NCI-H2081 treated with DMSO at 0.1 percent for 48 hours (cell line): ENCODE measurements at regions not wholly inside any gene's neighbourhood (a gene's known extent, or its start where the extent isn't known, plus 50 kb on each side); places are given as distances from the start of the nearest gene placed in this dataset.
"Not testable (repeated sequence)": the region's sequence is repeated elsewhere in the genome, so short reads cannot be mapped to it uniquely, and the experiment has no call there.

Experiments used
- DNase-seq: peaks from one replicate; lab custom pipeline; 2025; lab: John Stamatoyannopoulos, UW

DNA sequence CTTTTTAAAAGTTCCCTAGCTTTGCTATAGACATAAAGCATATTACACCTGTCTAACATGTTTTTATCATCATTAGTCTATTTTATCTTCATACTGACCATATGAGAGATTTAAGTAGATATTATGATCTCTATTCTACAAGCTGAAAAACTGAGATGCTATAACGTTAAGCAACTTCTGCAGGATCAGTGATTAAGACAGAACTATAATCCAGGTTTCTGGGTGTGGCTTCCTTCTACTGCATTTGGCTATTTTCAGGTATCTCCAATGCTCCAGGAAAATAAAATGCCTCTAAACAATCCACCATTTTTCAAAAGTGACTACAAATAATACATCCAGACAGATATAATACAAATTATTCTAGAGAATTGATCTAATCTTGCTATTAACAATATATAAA is 53.4 kb downstream of the RGS2 start:
- no peak for DNase-seq

DNA sequence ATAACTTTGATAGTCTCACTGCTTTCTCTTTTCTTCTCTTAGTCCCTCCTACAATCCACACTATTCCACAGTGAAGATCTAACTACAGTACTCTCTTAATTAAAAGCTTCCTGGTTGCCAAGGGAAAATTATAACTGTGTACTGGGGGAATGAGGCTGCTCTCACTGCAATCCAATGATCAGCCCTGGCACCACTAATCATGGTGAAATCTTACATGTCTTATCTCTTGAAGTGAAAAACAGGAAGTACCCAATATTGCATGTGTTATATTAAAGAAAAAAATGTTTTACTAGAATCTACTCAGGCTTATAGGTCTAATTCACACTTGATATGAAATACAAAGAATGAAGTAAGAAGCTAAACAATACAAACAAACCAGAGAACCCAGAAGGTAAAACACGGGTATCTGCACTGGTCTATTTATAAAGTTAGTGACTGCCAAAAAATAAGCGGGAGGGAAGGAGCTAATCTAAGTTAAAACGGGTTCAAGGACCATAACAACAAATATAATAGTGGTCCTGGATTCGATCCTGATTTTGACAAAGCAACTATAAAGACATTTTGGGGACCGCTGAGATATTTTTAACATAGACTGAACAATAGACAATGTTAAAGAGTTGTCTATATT is 57.5 kb downstream of the RGS2 start:
- DNase-seq, result no peak

DNA sequence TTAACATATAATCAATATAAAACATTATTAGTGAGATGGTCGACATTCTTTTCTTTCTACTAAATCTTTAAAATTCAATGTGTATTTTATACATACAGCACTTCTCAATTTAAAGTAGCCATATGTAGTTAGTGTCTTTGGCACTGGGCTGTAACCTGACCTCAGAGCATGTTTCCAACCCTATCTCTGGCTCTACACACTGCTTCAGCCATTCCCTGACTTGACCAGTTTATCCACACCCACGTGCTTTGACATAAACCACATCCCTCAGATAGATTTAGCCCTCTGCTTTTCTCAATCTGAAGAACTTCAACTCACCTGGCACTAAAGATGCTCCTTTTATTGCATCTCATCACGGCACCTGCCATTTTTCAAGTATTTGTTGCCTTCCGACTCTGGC is 58.3 kb downstream of the RGS2 start:
- no peak for DNase-seq

DNA sequence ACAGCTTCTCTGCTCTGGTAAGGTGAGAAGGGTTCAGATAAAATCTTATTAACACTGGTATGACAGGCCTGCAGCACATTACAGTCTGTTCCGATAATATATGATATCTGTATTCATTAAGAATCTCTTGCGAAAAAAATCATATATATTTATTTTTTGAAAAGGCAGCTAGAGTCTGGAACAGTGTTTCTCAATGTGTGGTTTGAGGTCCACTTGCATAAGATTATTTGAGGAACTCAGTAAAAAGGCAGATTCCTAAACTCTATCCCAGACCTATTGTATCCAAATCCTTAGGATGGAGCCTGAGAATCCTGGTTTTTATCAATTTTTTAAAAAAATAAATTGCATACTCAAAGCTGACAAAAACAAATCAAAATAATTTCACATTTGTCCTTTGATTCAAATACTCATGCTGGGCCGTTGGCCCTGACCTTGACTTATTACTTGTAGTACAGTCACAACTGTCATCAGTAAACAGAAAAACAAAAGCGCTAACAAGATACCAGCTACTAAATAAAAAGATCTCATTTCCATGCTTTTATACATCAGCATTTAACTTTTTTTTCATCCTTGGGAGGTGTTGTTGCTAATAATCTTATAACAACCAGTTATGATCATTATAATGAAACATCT is 60.6 kb downstream of the RGS2 start:
- no peak for DNase-seq

DNA sequence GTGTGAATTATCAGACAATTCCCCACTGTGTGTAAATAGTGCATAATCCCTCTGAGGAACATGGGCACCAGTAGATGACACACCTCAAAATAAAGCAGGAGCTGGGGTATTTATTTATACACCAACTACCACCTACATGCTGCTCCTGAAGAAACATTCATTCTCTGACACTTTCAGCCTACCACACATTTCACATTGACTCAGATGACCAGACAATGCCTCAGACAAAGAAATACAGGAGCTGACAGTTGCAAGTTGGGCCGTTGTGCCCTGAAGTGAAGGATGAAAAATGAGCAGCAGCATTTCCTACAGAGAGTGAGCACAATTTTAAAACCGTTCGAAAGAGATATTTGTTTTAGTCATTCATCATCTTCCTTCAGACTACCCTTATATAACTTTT is 63.2 kb downstream of the RGS2 start:
- DNase-seq, result no peak

DNA sequence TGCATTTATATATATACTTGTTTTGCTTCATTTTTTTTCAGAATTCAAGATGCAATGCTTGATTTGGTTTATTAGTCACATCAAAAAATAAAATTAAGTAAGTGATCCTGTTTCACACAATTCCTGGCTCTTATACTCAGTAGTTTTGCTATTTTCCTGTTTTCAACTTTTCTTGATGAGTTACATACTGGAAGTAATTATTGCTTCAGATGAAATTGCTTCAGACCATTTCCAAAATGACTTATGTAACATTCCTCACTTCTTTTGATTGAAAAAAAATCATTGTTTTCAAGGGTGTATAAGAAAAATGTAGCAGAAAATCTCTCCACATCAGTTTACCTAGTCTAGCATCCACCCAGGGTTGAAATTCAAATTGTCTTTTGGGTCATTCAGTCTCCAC is 65.0 kb downstream of the RGS2 start:
- DNase-seq, result no peak

DNA sequence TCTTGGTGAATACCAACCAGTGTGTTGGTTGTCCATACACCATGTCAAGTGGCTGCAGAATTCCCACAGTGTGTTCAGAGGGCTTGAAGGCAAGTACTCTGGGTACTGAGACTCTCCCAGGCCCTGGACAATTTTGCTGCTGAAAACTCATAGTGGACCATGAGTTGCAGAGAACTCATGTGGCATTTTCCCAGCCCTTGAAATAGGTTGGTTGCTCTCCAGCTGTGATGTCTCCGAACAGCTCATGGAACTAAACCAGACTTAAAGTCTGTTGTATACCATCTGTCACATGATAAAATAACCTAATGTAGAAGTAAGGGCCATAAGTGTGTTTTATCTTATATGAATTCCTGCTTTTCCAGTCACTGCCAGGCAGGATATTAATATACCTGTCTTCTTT is 67.8 kb downstream of the RGS2 start:
- DNase-seq, result no peak

DNA sequence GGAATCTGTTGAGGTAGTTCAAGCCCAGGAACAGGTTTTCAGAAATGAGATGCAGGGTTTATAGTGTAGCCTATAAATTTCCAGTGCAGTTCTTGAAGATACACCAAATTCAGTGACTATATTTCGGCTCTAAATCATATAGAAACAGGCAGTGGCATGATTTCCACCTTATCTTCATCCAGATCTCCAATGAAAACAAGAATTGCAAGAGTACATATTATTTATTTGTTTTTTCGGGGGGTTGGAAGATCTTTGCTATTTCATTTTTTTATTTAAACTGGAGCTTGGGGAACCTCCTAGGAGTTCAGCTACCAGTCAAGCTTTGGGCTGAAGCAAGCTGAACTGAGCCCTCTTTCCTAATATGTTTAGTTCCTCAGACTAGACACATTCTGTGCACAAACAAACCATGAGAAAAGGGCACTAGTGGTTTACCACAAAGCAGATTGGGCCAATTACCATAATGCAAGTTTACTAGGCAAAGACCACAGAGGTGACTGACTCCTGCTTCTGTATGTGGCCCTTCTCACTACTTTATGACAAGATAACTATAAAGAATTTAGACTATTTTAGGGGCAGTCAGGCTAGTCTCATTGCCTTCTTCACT is 68.5 kb downstream of the RGS2 start:
- DNase-seq, result no peak

DNA sequence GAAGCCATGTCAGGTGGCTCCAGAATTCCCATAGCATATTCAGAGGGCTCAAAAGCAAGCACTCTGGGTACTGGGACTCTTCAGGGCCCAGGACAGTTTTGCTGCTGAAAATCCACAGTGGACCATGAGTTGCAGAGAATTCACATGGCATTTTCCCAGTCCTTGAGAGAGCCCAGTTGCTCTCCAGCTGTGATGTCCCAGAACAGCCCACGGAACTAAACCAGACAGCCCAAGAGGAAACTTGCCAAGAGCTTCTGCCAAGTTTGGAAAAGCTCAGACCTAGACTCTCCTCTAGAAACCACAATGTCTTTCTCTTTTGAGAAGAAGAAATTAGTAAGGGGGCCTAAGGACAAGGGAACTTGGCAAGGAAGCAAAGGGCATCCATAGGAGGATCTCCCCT is 69.4 kb downstream of the RGS2 start:
- DNase-seq, result no peak

DNA sequence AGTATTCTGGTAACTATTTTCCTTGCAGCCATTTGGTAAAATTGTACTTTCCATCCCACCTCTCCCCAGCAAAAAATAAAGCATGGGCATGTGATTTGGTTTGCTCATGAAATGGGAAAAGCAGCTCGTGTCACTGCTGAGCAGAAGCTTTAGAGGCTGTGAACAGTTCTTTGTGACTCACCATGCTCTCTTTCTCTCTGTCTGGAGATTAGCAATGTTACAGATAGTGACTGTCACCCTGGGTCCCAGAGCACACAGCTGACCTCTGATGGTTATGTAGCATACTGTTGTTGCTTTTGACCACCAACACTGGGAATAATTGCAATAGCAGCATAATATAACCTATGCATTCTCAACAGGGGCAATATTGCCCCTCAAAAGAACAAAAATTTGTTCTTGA is 70.6 kb downstream of the RGS2 start:
- no peak for DNase-seq

DNA sequence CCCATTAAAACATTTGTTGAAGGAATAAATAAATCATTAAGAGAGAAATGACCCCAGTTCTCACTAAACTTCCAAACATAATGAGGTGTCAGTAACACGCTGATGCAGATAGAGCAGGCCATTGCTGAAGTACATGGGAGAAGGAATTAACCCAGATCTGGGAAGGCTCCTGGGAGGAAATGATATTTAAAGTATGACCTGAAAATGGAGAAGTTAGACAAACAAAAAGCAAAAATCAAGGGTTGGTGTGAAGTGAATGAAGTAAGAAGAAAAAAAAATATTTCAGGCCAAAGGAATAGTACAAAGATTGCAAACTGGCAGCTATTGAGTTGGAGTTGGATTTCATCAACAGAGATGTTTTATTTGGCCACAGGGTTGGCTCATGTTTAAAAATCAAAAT is 71.4 kb downstream of the RGS2 start:
- no peak for DNase-seq

DNA sequence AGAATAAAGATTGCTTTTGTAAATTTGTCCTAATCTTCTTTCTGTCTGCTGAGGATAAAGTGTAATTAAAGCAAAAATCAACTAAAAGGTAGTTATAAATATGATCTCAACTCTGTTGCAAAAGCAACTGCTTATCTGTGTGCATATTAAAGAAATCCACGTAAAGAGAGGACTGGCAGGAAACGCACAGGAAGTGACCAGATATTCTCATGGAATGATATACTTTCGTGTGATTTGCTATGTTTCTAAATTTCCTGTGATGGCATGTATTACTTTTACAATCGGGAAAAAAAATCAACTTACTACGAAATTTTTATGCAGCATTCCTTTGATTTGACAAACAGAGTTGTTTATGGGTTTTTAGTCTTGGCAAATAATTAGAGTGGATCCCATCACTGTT is 75.4 kb downstream of the RGS2 start:
- no peak for DNase-seq

DNA sequence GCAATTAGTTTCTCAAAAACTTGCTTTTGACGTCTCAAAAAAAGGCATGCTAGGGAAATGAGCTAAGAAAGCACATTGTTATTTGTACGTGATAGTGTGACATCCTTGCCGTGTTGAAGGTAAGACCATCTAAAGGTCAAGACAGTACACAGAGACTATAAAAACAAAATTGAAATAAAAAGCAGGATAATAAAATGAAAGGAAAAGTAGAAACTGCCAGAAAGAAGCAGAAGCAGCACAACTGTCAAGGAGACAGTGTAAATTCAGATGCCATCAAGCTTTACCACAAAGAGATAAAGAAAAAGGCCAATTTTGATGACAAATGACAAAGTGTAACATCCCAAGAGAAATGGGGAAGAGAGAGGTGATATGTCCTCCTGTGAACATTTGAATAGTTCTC is 76.5 kb downstream of the RGS2 start:
- not testable (repeated sequence) for DNase-seq

DNA sequence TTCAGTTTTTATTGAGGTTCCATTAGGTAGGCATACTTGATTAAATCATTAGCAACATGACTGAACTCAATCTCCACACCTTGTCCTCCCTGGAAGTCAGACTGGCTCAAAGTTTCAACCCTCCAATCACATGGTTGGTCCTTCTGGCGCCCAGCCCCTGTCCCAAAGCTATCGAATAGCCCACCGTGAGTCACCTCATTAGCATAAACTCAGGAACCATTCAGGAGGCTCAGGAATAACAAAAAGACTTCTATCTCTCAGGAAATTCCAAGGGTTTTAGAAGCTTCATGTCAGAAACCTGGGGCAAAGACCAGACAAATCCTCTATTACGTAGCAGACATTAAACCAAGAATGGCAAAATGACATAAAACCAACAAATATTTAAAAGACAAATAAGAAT is 78.6 kb downstream of the RGS2 start:
- no peak for DNase-seq

DNA sequence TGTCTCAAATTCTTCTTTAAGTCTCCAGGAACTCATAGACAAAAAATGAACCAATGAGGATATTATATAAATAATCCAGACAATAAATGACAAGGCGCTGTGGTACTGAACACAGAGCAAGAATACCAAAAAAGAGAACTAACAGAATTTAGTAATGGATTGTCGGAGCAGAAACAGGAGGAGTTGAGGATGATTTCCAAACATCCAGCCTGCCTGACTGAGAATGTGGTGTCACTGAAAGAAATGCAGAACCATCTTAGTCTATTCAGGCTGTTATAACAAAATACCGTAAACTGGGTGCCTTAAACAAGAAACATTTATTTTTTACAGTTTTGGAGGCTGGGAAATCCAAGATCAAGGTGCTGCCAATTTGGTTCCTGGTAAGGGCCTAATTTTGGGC is 79.7 kb downstream of the RGS2 start:
- no peak for DNase-seq

DNA sequence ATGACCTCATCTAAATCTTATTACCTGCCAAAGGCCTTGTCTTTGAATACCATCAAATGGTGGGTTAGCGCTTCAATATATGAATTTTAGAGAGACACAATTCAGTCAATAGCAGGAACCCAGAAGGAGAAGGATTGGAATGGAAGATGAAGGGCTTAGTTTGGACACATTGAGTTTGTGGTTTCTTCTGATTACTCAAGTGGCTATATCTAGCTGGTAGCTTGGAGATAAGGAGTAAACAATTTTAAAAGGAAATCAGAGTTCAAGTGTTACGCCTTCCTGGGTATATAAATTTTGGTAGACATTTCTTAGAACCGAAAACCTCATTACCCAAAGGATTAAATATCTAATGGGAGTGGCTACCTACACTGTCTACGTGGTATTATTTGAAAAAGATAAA is 80.2 kb downstream of the RGS2 start:
- no peak for DNase-seq

DNA sequence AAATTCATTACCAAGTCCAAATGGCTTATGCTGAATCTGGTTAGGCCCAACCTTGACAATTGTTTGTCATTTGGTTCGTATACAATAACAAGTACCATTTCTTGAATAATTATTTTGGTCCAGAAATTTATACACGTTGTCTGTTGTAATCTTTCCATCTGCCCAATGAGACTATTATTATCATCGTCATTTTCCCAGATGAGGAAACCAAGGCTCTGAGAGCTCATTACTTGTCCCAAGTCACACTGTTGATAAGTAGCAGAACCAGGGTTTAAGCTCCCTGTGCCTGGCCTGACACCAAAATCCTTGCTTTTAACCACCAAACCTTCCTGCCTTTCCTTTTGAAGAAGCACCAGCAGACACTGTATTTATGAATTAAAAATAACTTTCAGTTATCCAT is 81.3 kb downstream of the RGS2 start:
- no peak for DNase-seq

DNA sequence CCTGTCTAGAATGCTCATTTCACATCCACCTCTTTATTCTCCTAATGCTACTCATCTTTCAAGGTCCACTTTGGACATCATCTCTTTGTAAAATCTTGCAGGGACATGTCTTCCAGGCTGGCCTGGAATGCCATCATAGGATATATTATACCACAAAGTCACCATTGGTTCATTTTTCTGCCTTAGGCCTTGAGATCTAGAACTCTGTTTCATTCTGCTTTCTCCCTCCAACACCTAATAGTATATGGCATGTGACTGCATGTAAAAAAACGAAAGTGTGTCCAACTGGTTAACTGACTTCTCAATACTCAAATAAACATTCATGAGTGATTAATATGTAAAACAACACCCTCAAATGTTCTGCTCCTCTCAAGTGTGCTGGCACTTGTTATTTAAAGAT is 84.1 kb downstream of the RGS2 start:
- no peak for DNase-seq

DNA sequence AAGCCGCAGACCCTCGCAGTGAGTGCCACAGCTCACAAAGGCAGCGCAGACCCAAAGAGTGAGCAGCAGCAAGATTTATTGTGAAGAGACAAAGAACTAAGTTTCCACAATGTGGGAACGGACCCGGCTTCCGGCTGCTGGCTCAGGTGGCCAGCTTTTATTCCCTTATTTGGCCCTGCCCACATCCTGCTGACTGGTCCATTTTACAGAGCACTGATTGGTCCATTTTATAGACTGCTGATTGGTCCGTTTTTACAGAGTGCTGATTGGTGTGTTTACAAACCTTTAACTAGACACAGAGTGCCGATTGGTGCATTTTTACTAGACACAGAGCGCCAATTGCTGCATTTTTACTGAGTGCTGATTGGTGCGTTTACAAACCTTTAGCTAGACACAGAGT is 86.6 kb downstream of the RGS2 start:
- DNase-seq, result not testable (repeated sequence)

DNA sequence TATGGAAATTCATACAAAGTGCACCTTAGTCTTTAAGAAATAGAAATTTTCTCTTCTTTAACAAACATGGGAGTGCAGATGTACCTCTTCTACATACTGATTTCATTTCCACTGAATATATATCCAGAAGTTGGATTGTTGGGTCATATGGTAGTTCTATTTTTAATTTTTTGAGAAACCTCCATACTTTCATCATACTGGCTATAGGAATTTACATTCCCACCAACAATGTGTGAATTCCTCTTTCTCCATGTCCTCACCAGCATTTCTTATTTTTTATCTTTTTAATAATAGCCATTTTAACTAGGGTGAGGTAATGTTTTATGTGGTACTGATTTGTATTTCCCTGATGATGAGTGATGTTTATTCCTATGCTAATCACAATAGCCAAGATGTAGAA is 87.5 kb downstream of the RGS2 start:
- no peak for DNase-seq

DNA sequence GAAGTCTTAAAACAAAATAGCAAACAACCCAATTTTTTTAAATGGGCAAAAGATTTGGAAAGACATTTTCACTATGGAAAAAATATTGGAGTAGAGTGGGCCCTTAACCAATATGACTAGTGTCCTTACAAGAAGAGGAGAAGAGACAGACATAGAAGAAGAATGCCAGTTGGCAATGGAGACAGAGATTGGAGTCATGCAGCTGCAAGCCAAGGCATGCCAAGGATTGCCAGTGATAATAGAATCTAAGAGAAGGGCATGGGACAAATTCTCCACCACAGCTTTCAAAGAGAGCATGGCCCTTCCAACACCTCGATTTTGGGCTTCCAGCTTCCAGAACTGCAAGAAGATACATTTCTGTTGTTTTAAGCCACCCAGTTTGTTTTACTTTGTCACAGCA is 92.7 kb downstream of the RGS2 start:
- DNase-seq, result no peak

DNA sequence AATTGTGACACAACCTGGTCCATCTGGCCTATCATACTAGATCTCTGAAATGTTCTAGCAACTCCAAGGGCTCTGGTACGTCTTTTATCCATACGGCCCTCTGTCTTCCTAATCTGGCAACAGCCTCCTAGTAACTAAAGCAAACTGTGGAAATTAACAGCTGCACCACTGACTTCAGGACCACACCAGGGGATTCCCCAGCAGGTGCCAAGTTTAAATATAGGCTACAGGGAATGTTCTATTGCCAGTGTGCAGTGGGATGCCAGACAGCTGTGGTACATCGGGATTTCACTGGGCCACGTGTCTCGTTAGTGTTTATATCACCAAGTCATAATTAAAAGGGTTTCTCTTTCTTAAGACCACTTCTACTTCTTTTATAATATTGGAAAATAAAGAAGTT is 94.3 kb downstream of the RGS2 start:
- DNase-seq, result peak; percentile 78

DNA sequence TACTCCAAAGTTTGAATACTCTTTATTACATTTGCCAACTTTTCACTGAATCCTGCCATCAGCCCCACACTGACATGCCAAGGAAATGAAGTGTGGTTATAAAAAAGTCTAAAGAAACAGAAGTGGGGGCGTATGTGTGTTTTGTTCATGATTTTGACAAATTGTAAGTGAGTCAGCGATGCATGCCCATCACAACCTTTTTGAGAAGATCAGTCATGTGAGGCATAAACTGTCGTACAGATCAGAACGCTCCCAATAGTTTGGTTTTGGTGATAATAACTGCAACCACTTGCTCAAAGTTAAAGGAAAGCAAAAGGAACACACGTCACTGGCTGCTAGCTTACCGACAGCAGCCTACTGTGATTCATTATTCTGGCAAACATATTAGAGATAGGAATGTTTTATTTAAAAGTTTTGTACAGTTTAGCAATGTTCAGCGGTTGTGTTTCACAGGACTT is 95.6 kb downstream of the RGS2 start:
- DNase-seq, result no peak

DNA sequence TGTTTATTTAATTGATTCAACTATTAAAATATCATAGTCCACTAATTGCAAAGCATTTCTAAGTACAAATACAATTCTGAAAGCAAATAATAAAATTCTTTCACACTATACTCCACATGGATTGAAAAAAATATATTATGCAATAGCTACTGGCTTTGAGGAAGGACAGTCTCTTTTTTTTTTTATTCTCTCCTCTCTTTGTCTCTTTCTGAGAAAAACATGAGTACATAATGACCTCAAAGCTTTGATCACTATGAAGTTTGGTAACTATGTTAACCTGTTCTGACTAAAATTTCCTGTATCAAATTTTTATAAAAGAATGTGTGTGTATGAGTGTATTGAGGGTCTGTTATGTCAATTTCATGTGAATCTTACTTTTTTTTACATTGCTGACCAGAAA is 96.2 kb downstream of the RGS2 start:
- no peak for DNase-seq
